Keratinocyte (primary cell): ENCODE measurements at regions not wholly inside any gene's neighbourhood (a gene's known extent, or its start where the extent isn't known, plus 50 kb on each side); places are given as distances from the start of the nearest gene placed in this dataset.

Experiments
- DNase-seq: peaks from one replicate; pipeline ENCODE4 v3.0.0-alpha.2; 2011; ENCODE audit warnings: low read depth, missing footprints, low spot score
- FAIRE-seq: peaks from 2 replicates; lab custom pipeline; 2011; peaks lifted over from hg19 to GRCh38; lab: Jason Lieb, UNC
- H2AFZ ChIP-seq: 2 replicates; pipeline ENCODE4 v1.6.0; 2012; ENCODE audit warnings: low read length, control low read depth, inconsistent platforms; ENCODE audit not compliant: control insufficient read depth
- H3K27ac ChIP-seq: 2 replicates; pipeline ENCODE4 v1.5.1; 2011; ENCODE audit warnings: low read length; ENCODE audit not compliant: control insufficient read depth, insufficient read depth
- H3K27me3 ChIP-seq: 3 replicates; pipeline ENCODE4 v1.6.0; 2011; ENCODE audit warnings: low read length; ENCODE audit not compliant: control insufficient read depth, insufficient read depth; ENCODE audit errors: extremely low read depth
- H3K36me3 ChIP-seq, 2 experiments: 2 replicates in 1 of 2; 3 replicates in 1 of 2; pipeline ENCODE4 v1.5.1; 2011; ENCODE audit warnings: low read length in 2 of 2, mild to moderate bottlenecking in 1 of 2; ENCODE audit not compliant: control insufficient read depth in 2 of 2, insufficient read depth in 2 of 2; ENCODE audit errors: extremely low read depth in 1 of 2
- H3K4me1 ChIP-seq: 3 replicates; pipeline ENCODE4 v1.5.1; 2011; ENCODE audit warnings: low read length; ENCODE audit not compliant: control insufficient read depth, insufficient read depth; ENCODE audit errors: extremely low read depth
- H3K4me2 ChIP-seq: 3 replicates; pipeline ENCODE4 v1.6.0; 2011; ENCODE audit warnings: low read depth, low read length; ENCODE audit not compliant: control insufficient read depth, insufficient read depth; ENCODE audit errors: extremely low read depth
- H3K4me3 ChIP-seq, 3 experiments: fragments of 200-600 bp in 1 of 3; sonication (generic) in 1 of 3; 2 replicates in 2 of 3; 3 replicates in 1 of 3; pipeline ENCODE4 v1.5.1; 2011 to 2016; ENCODE audit warnings: low read length in 3 of 3, mild to moderate bottlenecking in 3 of 3, control low read depth in 2 of 3, inconsistent platforms in 1 of 3, low read depth in 1 of 3, mixed read lengths in 1 of 3, mixed run types in 1 of 3, moderate library complexity in 1 of 3; ENCODE audit not compliant: control insufficient read depth in 2 of 3, insufficient read depth in 2 of 3; ENCODE audit errors: extremely low read depth in 1 of 3
- H3K79me2 ChIP-seq: 2 replicates; pipeline ENCODE4 v1.6.0; 2012; ENCODE audit warnings: low read length; ENCODE audit not compliant: control insufficient read depth, insufficient read depth
- H3K9ac ChIP-seq: 3 replicates; pipeline ENCODE4 v1.6.0; 2011; ENCODE audit warnings: low read length; ENCODE audit not compliant: control insufficient read depth, insufficient read depth; ENCODE audit errors: extremely low read depth
- H3K9me1 ChIP-seq: 3 replicates; pipeline ENCODE4 v1.6.0; 2011; ENCODE audit warnings: low read length; ENCODE audit not compliant: control insufficient read depth, insufficient read depth; ENCODE audit errors: extremely low read depth
- H3K9me3 ChIP-seq: 2 replicates; pipeline ENCODE4 v1.5.1; 2012; ENCODE audit warnings: low read depth, low read length; ENCODE audit not compliant: control insufficient read depth
- H4K20me1 ChIP-seq: 3 replicates; pipeline ENCODE4 v1.6.0; 2011; ENCODE audit warnings: low read length; ENCODE audit not compliant: control insufficient read depth, insufficient read depth; ENCODE audit errors: extremely low read depth
- CTCF ChIP-seq, 3 experiments: IDR thresholded peaks in 1 of 3; conservative IDR thresholded peaks in 1 of 3; optimal IDR thresholded peaks in 1 of 3; 2 replicates in 2 of 3; 3 replicates in 1 of 3; pipeline versions ENCODE3 to v1.5.1; 2011; ENCODE audit warnings: low read length in 3 of 3, mild to moderate bottlenecking in 3 of 3, moderate library complexity in 2 of 3, control low read depth in 1 of 3, inconsistent platforms in 1 of 3; ENCODE audit not compliant: insufficient read depth in 2 of 3; ENCODE audit errors: extremely low read depth in 1 of 3
- EZH2 ChIP-seq: IDR thresholded peaks from one replicate; pipeline ENCODE4 v1.6.1; 2012; ENCODE audit warnings: inconsistent platforms, mild to moderate bottlenecking, low read length, moderate library complexity
- dilution Hi-C: fragments of 300-500 bp; cut with MboI; formaldehyde crosslinking; loops from one replicate; pipeline ENCODE4 v1.7.0; 2020; ENCODE audit warnings: low sequenced_read_pairs; ENCODE audit not compliant: extremely low pct_ligation_motif_present

- DNase-seq (no peak), FAIRE-seq (peak; percentile 53)
- no peaks in the 10 kb centered on the region for H3K27me3 ChIP-seq
- TF ChIP-seq EZH2 (no peak), CTCF (optimal IDR thresholded peaks at IDR 0.05 in 1 of 3, IDR thresholded peaks at IDR 0.05 in 1 of 3, conservative IDR thresholded peaks at IDR 0.05 in 1 of 3; ENCODE audit: extremely low read depth in 1 of 3, insufficient read depth in 2 of 3, low read length in 3 of 3) (no peak)
- no peak overlapping the region for H2AFZ ChIP-seq
- no peaks in the 10 kb centered on the region for H3K9me1 ChIP-seq
- no peaks in the 10 kb centered on the region for H3K36me3 ChIP-seq
- dilution Hi-C loops, result no loop called here
- H3K4me3 ChIP-seq, result no peak overlapping the region
- H3K4me1 ChIP-seq, result peaks cover 9% of the 10 kb centered on the region
- no peaks in the 10 kb centered on the region for H3K9me3 ChIP-seq
- H3K4me2 ChIP-seq, result no peak overlapping the region
- no peak overlapping the region for H3K27ac ChIP-seq
- H3K9ac ChIP-seq, result no peak overlapping the region
- no peaks in the 10 kb centered on the region for H3K79me2 ChIP-seq
- no peaks in the 10 kb centered on the region for H4K20me1 ChIP-seq
Observed at GRCh38 chr12:92440072-92440471, 262.7 kb upstream of the PLEKHG7 start.

- Histone ChIP-seq H3K9ac (no peak overlapping the region), H3K36me3 (no peaks in the 10 kb centered on the region), H3K4me2 (no peak overlapping the region), H3K9me3 (no peaks in the 10 kb centered on the region), H4K20me1 (no peaks in the 10 kb centered on the region), H3K79me2 (no peaks in the 10 kb centered on the region), H3K4me1 (peaks cover 9% of the 10 kb centered on the region), H2AFZ (no peak overlapping the region), H3K27ac (no peak overlapping the region), H3K4me3 (no peak overlapping the region), H3K27me3 (no peaks in the 10 kb centered on the region), H3K9me1 (no peaks in the 10 kb centered on the region)
- no peak for DNase-seq
- TF ChIP-seq EZH2 (no peak), CTCF (optimal IDR thresholded peaks at IDR 0.05 in 1 of 3, IDR thresholded peaks at IDR 0.05 in 1 of 3, conservative IDR thresholded peaks at IDR 0.05 in 1 of 3; ENCODE audit: extremely low read depth in 1 of 3, insufficient read depth in 2 of 3, low read length in 3 of 3) (no peak)
- FAIRE-seq, result peak; percentile 88
- dilution Hi-C loops, result no loop called here
Observed at GRCh38 chr12:92439420-92439805, 263.4 kb upstream of the PLEKHG7 start.
